Left renal cortex interstitium (tissue), 4 donors: ENCODE measurements at regions not wholly inside any gene's neighbourhood (a gene's known extent, or its start where the extent isn't known, plus 50 kb on each side); places are given as distances from the start of the nearest gene placed in this dataset.
A peak's percentile ranks its signal among the peaks of the same experiment; 100 is the strongest.

Source experiments
- DNase-seq, 4 donors: peaks; one replicate each; pipeline ENCODE4 v3.0.0-alpha.2; 2013; ENCODE audit warnings: low read depth in 4 of 4, low spot score in 2 of 4, missing footprints in 1 of 4

DNA sequence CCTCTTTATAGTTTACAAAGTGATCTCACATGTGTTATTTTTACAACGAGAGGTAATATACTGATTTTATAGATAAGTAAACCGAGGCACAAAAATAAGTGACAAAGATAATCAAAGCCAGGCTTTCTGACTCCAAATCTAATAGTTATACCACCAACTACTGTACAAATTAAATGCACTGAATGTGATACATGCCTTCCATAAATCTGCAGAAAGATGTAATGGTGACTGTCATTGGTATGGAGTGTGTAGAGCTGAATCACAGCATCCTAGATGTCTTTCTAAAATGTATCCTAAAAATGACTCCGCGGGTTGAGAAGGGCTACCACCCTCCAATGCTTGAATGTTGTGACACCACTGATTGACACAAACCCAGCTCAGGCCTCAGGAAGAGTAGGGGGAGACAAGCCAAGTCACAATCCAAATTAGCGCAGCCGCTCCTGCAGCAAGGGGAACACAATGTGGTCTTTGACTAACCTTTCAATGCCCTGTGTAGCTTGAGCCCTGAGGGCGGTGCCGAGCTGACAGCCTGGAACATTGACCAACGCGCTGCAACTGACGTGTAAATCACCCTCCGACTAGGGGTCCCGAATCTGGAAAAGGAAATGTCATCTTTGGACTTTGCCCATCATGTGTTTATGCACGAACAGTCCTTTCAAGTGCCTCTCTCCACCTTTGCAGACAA, 136.8 kb downstream of the OLIG3 start:
- DNase-seq, result no peak

DNA sequence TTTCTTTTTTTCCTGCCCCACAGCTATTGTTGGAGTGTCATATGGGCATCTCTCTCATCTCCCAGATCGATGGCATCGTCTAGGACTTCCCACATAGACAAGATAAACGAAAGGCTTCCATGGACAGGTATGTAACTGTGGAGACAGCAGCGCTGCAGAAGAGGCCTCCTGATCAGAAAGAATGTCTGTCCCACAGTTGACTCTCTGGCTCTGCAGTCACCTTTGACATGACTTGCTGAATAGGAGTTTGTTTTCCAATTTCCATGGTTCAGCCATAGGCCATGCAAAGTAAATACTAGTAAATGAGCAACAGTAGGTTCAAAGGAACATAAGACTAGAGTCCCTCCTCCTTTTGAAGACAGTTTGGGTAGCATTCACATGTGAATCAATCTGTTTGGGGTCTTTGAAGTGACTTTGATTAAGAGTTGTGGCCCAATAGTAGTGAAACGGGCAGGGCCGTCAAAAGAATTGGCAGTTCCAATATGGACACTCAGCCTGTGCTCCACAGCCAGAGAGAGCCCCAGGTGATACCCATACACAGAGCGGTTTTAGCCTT, 134.7 kb upstream of the IFNGR1 start:
- DNase-seq, result no peak

DNA sequence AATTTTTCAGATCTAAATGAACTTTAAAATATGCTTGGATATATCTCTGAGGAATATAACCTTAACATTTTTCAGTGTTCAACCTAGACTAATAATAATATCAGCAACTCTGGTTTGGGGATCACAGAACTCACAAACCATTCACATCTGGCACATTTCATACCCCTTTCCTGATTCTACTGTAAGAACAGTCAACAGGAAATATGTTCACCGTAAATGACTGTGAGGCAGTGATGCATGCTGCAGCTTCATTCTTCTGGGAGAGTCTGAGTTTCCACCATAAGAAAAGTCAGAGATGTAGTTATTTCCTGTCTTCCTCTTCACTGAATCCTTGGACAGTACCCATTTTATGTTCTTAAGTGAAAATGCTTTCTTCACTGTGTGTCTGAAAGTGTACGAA, 134.2 kb upstream of the IFNGR1 start:
- DNase-seq, result no peak

DNA sequence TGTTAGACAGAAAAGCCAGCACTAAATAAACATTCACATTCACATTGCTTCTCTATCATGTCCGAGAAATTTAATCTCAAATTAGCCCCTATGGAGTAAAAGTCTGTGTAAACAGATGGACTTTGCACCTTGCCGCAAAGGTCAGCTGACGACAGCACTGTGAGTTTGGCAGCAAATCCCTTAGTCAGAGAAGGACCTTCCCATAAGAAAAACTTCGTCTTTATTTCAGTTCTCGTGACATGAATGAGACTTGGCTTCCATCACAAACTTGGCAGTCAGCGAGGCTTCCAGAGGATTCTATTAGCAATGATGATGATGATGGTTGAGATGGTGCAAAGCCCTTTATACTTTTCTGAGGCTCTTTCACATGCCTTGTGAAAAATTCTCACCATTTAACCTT, 133.7 kb upstream of the IFNGR1 start:
- no peak for DNase-seq

DNA sequence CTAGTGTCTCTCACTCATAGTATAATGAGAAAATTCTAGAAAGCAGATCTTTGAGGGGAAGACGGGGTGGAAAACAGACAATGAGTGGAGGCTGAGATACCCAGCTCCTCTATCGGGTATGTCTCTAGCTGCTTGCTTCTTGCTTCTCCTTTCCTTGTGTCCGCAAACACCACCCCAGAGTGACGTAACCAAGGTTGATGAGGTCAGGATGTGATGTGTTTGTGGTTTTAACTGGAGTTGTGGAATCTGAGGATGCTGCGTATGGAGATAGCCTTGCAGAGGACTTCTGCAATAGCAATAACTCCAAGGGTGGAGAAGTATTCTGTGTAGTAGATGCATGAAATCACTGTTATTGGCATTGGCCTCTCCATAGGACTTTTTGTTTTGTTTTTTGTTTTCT, 132.7 kb upstream of the IFNGR1 start:
- DNase-seq, result no peak

DNA sequence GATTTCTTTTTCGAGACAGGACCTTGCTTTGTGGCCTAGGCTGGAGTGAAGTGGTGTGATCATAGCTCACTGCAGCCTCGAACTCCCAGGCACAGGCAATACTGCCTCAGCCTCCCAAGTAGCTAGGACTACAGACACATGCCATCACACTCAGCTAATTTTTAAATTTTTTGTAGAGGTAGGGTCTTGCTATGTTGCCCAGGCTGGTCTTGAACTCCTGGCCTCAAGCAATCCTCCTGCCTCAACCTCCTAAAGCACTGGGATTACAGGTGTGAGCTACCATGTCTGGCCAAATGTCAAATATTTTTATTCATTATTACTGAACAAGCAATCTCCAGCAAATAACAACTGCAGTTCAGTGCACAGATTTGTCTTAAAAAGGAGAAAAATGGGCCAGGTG, 131.7 kb upstream of the IFNGR1 start:
- no peak for DNase-seq

DNA sequence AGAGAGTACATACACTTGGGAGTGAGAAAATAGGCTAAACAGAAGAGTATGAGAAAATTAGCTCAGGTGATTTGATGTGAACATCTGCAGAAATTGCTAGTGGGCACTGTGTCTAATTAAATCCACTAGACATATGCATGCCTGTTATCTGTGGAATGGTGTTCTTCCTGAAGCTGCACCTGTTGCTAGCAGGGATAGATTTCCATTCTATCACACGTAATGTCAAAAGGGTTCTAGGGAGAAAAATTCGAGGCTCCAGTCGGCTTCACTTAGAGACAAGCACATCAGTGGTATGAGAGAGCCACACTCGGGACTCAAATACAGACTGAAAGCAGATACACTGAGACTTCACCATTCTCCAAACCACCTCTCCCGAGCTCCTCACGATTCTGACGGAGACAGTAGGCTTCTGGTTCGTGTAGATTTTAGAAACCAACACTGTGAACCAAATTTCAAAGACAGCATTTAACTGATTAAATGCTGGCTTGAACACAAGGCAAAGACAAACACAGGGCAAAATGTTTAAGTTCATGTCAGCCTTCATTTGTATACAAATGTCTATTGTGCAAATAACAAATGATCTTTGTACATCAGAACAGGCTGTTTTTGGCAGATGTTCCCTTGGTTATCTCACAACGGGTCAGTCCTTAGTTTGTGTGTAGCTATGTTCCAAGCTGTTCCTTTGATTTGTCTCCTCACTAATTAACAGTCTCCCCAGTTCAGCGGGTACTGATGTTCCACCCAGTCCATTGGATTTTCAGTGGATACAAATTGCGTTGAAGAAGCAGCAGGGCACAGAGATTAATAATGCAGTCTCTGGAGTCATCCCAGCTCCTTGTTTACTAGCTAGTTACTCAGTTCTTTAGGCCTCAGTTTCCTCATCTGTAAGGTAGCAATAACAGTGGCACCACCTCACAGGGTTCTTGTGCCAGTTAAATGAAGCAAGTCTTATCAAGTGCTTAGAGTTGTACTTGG, 131.0 kb upstream of the IFNGR1 start:
- DNase-seq, result no peak

DNA sequence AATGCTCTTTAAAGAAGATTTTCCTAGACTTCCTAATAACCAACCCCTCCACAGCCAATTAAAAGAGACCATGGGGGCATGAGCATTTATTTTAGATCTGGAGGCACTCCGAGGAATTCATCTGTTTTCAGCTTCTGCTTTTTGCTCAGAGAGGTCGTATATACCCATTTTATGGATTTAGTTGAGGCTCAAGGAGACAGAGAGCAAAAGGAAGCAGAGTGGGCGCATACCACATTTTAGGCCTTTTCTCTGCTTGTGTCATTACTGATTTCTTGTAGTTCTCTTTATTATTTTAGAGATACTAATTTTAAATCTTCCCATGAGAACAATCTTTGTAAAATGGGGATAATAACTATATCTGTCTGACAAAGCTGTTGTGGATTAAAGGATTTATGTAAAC, 129.6 kb upstream of the IFNGR1 start:
- DNase-seq, result no peak

DNA sequence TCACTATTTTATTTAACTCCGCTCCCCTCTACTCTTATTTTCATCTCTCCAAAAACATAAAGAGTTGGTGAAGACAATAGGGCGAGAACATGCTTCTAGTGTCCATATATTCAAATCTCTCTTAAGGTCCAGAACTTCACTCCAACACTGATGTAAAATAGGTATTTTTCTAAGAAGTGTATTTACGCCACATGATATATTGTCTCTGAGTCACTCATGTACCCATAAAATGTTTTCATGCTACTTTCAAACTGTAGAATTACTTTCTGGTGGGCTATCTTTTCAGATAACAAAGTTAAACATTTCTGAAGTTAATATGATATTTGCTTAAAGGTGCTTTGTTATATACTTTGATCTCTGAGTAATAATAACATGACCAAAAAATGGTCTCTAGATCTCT, 124.1 kb upstream of the IFNGR1 start:
- DNase-seq, result no peak

DNA sequence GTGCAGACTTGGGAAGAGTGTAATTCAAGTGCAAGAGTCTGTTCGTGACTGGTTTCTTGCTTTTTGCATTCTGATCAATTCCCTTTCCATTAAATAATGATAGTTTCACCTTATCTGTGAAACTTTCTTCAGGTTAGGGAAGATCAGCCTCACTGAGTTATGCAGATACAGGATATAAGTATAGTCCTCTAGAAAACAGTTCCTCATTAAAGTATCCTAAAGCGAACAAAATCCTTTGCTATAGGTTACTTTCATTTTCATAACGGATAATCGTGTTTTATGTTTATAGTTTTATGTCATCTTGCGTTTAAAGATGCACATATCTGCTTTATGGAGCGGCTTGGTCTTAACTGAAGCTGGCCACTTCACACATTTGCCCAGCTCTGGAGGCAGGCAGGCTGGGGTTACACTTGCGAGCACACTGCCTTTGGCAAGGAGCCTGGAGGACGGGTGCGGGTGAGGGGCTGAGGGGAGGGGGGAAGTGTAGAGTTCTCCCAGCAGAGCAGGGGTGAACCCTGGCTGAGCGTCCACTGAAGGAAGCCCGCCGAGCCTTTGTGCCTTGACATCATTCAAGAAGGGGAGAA, 123.5 kb upstream of the IFNGR1 start:
- DNase-seq, result no peak

DNA sequence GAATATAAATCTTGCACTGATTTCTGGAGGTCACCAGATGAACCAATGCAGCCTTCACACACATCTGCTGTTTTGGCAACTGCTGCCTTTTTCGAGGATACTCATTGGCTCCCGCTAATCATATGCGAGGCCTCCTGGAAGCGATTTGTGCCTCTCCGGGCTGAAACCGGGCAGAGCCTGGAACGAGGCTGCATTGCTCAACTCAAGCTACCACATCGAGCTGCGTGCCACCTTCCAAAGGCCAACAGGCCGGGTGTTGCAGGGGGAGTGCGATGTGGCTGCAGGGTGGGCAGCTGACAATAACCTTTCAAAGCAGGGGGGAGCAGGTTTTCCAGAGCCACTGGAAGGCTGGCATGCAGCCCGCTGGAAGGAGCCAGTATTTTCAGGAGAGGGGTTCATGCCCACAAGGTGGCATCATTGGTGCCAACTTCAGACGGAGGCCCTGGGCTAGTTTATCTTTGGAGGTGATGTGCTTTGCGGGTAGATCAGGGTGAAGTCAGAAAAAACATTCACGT, 122.6 kb upstream of the IFNGR1 start:
- no peak for DNase-seq

DNA sequence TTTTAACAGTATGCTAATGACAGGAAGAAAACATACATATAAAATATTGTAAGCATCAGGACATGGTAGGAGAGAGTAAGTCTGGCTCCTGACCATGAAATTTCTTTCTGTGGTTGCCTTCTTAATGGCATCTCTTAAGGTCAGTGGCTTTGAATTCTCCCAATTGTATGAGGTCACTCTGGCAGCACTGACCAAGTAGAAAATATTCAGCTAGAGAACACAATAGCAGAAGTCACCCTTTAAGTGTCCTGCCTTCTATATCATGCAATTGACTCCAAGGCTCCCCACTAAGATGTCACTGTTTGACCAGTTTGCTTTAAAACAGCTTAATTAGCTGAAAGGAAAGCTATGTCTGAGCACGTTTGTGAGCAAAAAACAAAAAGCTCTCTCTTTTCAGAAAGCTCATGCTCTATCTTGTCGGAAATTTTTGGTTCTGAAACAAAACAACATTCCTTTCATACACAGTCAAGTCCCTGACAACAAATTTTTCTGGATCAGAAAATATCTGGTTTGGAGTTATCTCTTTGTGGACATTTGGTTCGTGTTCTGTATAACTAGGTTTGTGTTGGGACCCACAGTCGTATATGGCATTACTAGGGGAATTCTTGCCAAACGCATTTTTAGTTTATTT, 120.9 kb upstream of the IFNGR1 start:
- no peak for DNase-seq

DNA sequence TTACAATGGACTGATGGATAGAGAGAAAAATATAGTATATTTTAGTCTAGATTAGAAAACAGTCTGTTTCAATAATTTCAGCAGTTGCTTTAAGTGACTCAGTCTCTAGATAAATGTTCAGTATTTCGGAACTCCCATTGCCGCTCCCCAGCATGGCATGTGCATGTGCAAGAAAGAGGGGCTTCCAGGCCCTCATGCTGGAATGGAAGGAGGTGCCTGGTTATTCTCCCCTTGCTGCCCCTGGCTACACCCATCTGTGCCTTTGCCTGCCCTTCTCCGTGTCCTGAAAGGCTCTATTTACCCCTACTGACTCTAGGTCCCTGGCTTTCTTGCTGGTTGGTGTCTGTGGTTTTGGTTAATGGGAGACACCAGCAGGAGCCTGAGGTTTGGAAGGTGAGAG, 115.7 kb upstream of the IFNGR1 start:
- no peak for DNase-seq

DNA sequence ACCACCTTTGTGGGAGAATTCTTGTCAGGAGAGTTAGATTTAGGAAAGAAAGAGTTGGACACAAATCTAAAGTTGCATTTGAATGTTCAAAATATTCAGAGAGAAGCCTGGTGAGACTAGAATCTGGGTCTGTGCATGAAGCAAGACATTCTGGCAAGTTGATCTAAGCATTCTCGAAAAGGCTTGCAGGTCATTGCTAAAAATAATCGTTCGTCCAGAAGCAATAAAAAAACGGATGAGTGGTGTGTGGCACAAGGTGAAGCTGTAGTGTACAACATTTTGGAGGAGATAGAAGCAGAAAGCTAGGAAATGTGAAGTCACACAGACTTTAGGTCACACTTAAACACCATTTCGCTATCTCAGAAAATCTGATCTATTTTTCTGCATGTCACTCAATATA, 114.9 kb upstream of the IFNGR1 start:
- DNase-seq, result no peak

DNA sequence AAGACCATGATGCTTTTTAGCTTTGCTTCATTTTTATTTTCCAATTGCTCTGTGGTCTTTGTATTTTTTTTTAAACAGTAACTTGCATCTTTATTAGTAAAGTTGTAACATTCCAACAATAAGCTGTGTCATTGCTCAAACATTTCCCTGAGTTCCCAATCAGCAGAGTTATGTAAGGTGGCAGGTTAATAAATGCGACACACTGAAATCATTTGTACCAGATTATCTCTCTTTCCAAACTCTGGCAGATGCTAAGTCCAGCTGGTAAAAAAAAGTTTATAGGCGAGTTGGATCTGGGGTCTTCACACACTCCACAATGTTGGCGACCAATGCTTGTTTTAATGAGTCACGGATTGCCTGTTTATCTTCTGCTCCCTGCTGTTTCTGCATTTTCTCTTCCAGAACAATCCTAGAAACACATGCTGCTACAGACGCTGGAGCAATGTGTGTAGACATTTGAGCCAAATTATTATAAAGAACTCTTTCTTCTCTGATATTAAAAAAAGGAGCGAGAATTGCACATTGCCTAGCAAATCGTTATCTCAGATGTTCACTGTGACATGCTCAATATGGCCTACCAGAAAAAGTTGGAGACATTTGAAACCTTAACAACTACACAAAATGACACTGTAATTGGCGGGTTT, 113.6 kb upstream of the IFNGR1 start:
- no peak for DNase-seq

DNA sequence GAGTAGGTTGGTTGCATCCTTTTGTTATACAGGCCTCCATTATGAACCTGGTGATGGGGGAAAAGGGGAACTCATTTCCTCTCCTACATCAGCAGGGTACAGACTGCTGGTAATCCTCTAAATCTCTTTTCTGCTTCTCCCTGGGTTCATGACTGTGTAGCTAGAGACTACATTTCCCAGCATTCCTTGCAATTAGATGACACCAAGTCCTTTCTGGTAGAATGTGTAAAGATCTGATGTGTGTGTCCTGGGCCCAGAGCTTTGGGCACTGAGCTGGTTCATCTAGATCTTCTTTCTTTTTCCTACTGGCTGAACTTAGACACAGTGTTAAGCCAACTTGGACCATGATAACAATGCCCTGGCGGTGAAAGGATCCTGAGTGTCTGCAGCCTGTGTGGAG, 104.7 kb upstream of the IFNGR1 start:
- no peak for DNase-seq

DNA sequence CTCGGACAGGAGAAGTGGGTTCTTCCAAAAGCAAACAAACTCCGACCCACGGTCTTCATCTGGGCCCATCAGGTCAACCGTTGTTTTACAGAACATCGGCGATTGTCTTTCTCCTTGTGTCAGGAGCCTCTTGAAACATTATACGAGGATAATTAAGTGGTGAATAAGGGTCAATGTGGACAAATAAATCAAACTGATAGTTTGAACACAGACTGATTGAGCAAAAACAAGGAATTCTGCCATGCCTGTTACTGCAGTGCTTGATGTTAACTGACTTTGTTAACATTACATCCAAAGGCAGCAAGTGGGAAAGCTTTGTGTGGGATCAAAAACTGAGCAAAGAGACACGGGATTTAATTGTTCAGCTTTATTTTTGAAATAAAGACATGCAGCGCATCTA, 101.1 kb upstream of the IFNGR1 start:
- peak in 1 of 4 donors; percentile 26 for DNase-seq

DNA sequence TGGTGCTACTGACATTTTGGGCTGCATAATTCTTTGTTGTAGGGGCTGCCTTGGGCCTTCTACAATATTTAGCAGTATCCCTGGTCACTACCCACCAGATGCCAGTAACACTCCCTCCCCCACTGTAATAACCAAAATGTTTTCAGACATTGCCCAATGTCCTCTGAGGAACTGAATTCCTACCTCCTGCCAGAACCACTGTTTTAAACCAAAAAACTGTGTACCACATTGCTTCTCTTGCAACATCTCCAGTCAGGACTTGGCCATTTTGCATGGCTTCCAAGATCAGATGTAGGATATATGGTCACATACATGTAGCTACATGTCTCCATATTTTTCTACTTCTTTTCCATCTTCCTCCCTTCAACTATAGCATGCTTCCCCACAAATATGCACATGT, 97.4 kb upstream of the IFNGR1 start:
- no peak for DNase-seq

DNA sequence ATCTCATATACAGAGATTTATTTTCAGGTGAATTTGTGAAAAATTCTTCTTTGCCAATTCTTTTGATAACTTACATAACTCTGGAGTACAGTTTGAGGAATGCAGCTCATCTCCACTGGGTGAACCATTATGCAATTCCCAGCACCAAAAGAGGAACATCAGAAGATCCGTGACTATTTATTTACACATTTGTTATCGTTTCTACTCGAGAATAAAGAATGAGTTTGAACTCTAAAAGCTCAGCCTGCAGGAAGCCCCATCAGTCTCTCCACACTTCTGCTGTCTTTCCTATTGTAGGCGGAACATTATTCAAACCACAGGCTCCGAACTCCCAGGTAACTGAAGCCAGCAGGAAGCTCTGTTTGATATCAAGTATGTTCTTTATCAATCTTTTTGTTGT, 95.9 kb upstream of the IFNGR1 start:
- no peak for DNase-seq
